Mesenchymal stem cell (in vitro differentiated cells and primary cell): ENCODE measurements at regions not wholly inside any gene's neighbourhood (a gene's known extent, or its start where the extent isn't known, plus 50 kb on each side); places are given as distances from the start of the nearest gene placed in this dataset.

Experiments used
- DNase-seq: peaks from one replicate; pipeline ENCODE4 v3.0.0-alpha.2; 2013
- H2AFZ ChIP-seq: one replicate; pipeline ENCODE4 v1.6.1; 2013; ENCODE audit warnings: low read depth, mild to moderate bottlenecking, control low read depth, inconsistent platforms, low read length, moderate library complexity
- H2AK5ac ChIP-seq: 2 replicates; pipeline ENCODE4 v1.6.1; 2013; ENCODE audit warnings: low read length, moderate library complexity, mild to moderate bottlenecking, inconsistent platforms; ENCODE audit not compliant: severe bottlenecking
- H2BK120ac ChIP-seq: one replicate; pipeline ENCODE4 v1.6.1; 2013; ENCODE audit warnings: low read depth, mild to moderate bottlenecking, inconsistent platforms, low read length, moderate library complexity
- H2BK12ac ChIP-seq, 2 experiments: one replicate each; pipeline ENCODE4 v1.6.1; 2013; ENCODE audit warnings: inconsistent platforms in 2 of 2, low read length in 2 of 2, mild to moderate bottlenecking in 2 of 2, moderate library complexity in 2 of 2, control low read depth in 1 of 2
- H2BK15ac ChIP-seq: one replicate; pipeline ENCODE4 v1.6.1; 2013; ENCODE audit warnings: mild to moderate bottlenecking, low read depth, inconsistent platforms; ENCODE audit not compliant: poor library complexity, severe bottlenecking
- H2BK5ac ChIP-seq: 2 replicates; pipeline ENCODE4 v1.6.1; 2013; ENCODE audit warnings: low read depth, mild to moderate bottlenecking, low read length, control low read depth, inconsistent platforms; ENCODE audit not compliant: poor library complexity, severe bottlenecking
- H3K14ac ChIP-seq, 2 experiments: one replicate each; pipeline ENCODE4 v1.6.1; 2013; ENCODE audit warnings: inconsistent platforms in 2 of 2, low read length in 2 of 2, control low read depth in 1 of 2, mild to moderate bottlenecking in 1 of 2, moderate library complexity in 1 of 2
- H3K18ac ChIP-seq, 2 experiments: one replicate each; pipeline ENCODE4 v1.6.1; 2013; ENCODE audit warnings: inconsistent platforms in 2 of 2, low read length in 2 of 2, control low read depth in 1 of 2, low read depth in 1 of 2, mild to moderate bottlenecking in 1 of 2
- H3K23ac ChIP-seq, 2 experiments: one replicate each; pipeline ENCODE4 v1.6.1; 2013; ENCODE audit warnings: inconsistent platforms in 2 of 2, low read length in 2 of 2, mild to moderate bottlenecking in 2 of 2, moderate library complexity in 2 of 2, control low read depth in 1 of 2
- H3K27ac ChIP-seq: 2 replicates; pipeline ENCODE4 v1.5.1; 2013; ENCODE audit warnings: mild to moderate bottlenecking, moderate library complexity, low read length, control low read depth, inconsistent platforms; ENCODE audit not compliant: poor library complexity, severe bottlenecking
- H3K27me3 ChIP-seq, 2 experiments: 2 replicates each; pipeline versions ENCODE4 v1.6.1 to v1.7.0; 2013; ENCODE audit warnings: low read length in 2 of 2, mild to moderate bottlenecking in 2 of 2, moderate library complexity in 2 of 2, control low read depth in 1 of 2, inconsistent platforms in 1 of 2; ENCODE audit not compliant: control insufficient read depth in 1 of 2, insufficient read depth in 1 of 2
- H3K36me3 ChIP-seq, 2 experiments: 2 replicates each; pipeline versions ENCODE4 v1.6.1 to v1.7.0; 2013; ENCODE audit warnings: low read length in 2 of 2, control low read depth in 1 of 2, inconsistent platforms in 1 of 2, low read depth in 1 of 2, mild to moderate bottlenecking in 1 of 2; ENCODE audit not compliant: insufficient read depth in 2 of 2, control insufficient read depth in 1 of 2
- H3K4ac ChIP-seq, 2 experiments: one replicate each; pipeline ENCODE4 v1.6.1; 2013; ENCODE audit warnings: inconsistent platforms in 2 of 2, low read length in 2 of 2, mild to moderate bottlenecking in 2 of 2, moderate library complexity in 2 of 2, control low read depth in 1 of 2, low read depth in 1 of 2
- H3K4me1 ChIP-seq: 2 replicates; pipeline ENCODE4 v1.6.1; 2013; ENCODE audit warnings: low read depth, low read length, control low read depth; ENCODE audit not compliant: control insufficient read depth, insufficient read depth
- H3K4me2 ChIP-seq: 2 replicates; pipeline ENCODE4 v1.6.1; 2013; ENCODE audit warnings: low read length, mild to moderate bottlenecking, inconsistent platforms; ENCODE audit not compliant: poor library complexity, severe bottlenecking
- H3K4me3 ChIP-seq, 2 experiments: 2 replicates each; pipeline versions ENCODE4 v1.5.1 to v1.7.0; 2013; ENCODE audit warnings: low read length in 2 of 2, mild to moderate bottlenecking in 2 of 2, control low read depth in 1 of 2, low read depth in 1 of 2; ENCODE audit not compliant: insufficient read depth in 1 of 2
- H3K79me1 ChIP-seq: replicated peaks from 2 replicates; pipeline ENCODE4 v1.6.1; 2013; ENCODE audit warnings: mild to moderate bottlenecking, control low read depth, low read length, inconsistent platforms; ENCODE audit not compliant: poor library complexity, severe bottlenecking
- H3K9ac ChIP-seq: 2 replicates; pipeline ENCODE4 v1.7.0; 2013; ENCODE audit warnings: mild to moderate bottlenecking, low read length, moderate library complexity
- H3K9me3 ChIP-seq: 2 replicates; pipeline ENCODE4 v1.7.0; 2013; ENCODE audit warnings: mild to moderate bottlenecking, low read length; ENCODE audit not compliant: control insufficient read depth
- H4K8ac ChIP-seq: one replicate; pipeline ENCODE4 v1.6.1; 2013; ENCODE audit warnings: inconsistent platforms, mild to moderate bottlenecking, low read length, moderate library complexity
- H4K91ac ChIP-seq: one replicate; pipeline ENCODE4 v1.6.1; 2013; ENCODE audit warnings: mild to moderate bottlenecking, low read length, inconsistent platforms
- WGBS: methylation state at CpG from one replicate; pipeline ENCODE4 v1.1.7; 2013; ENCODE audit warnings: mixed read lengths; 5-methylcytosine and 5-hydroxymethylcytosine counted together

DNA sequence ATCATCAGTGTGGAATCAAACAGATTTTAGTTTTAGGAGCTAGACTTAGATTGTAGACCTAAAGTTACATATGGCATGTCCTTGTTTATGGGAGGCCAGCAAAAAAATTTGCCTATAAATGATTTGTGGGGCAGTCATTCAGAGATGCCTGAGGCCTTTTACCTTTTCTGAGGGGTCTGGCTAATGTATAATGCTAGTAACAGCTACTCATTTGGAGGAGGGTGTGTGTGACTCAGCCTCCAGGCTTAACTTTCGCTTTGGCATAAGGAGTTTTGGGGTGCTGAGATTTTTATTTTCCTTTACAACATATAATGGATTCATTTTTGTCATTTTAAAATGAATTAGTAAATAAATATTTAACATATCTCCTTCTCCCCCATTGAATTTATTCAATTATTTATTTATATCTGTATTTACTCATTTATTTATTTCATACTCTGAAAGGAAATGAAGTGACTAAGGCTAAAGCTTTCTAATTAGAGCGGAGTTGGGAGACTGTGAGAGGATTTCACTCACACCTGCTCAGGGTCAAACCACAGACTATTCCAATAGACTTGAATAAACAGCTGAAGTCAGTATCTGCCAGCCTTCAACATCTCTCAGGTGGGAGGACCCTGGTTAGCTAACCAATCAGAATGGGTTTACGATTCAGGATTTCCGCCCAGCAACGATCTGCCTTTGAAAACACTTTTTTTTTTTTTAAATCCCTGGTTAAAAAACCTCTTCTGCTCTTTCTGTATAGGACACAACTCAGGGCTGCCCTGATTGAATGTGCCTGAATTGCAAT lies 487.5 kb upstream of the SGCD start:
- H3K4me3 ChIP-seq, result no peak overlapping the region
- no peak overlapping the region for H4K91ac ChIP-seq
- WGBS, result 79% methylated on average over 4 of the region's 5 CpGs
- H3K9me3 ChIP-seq, result no peaks in the 10 kb centered on the region
- no peaks in the 10 kb centered on the region for H3K27me3 ChIP-seq
- H4K8ac ChIP-seq, result no peak overlapping the region
- no peak overlapping the region for H3K23ac ChIP-seq
- no peak overlapping the region for H2BK5ac ChIP-seq
- no peak overlapping the region for H2BK12ac ChIP-seq
- H2AFZ ChIP-seq, result no peak overlapping the region
- H3K14ac ChIP-seq, result no peak overlapping the region
- H3K4me1 ChIP-seq, result no peaks in the 10 kb centered on the region
- H2BK15ac ChIP-seq, result no peak overlapping the region
- H3K18ac ChIP-seq, result no peak overlapping the region
- H3K4ac ChIP-seq, result no peak overlapping the region
- peak overlapping the region; percentile 57 for H3K27ac ChIP-seq
- H3K79me1 ChIP-seq, result no peaks in the 10 kb centered on the region
- no peak overlapping the region for H2AK5ac ChIP-seq
- no peak overlapping the region for H3K4me2 ChIP-seq
- no peak overlapping the region for H2BK120ac ChIP-seq
- H3K9ac ChIP-seq, result no peak overlapping the region
- DNase-seq, result no peak
- no peaks in the 10 kb centered on the region for H3K36me3 ChIP-seq

- Histone ChIP-seq H3K36me3 (no peaks in the 10 kb centered on the region), H3K23ac (no peak overlapping the region), H2AK5ac (no peak overlapping the region), H3K9ac (no peak overlapping the region), H3K4ac (no peak overlapping the region), H3K9me3 (no peaks in the 10 kb centered on the region), H4K8ac (no peak overlapping the region), H3K14ac (no peak overlapping the region), H2BK15ac (no peak overlapping the region), H3K4me1 (no peaks in the 10 kb centered on the region), H3K4me3 (no peak overlapping the region), H2AFZ (no peak overlapping the region), H2BK5ac (no peak overlapping the region), H2BK12ac (no peak overlapping the region), H3K27ac (no peak overlapping the region), H4K91ac (no peak overlapping the region), H3K27me3 (no peaks in the 10 kb centered on the region), H3K18ac (no peak overlapping the region), H2BK120ac (no peak overlapping the region), H3K4me2 (no peak overlapping the region), H3K79me1 (no peaks in the 10 kb centered on the region)
- WGBS, result 75% methylated on average over 1 of the region's 4 CpGs
- DNase-seq, result no peak
Observed at GRCh38 chr5:155844542-155844941, 482.4 kb upstream of the SGCD start.

DNA sequence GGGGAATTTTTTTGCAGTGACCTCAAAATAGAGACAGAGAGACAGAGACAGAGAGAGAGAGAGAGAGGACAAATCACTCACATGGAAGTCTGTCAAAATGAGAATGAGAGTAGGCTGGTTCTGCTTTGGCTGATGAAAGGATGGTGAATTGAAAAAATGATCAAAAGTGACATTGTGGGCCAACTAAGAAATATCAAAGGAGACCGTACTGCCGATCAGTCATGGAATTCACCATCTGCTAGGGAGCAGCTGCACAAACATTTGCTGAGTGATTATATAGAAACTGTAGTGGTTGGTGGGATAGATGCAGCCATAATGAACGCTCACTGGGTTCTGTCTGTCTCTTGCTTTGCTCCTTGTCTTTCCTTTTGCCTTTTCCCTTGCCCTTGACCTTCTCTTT lies 476.6 kb upstream of the SGCD start:
- Histone ChIP-seq H3K18ac (no peak overlapping the region), H3K14ac (no peak overlapping the region), H3K4me3 (no peak overlapping the region), H3K79me1 (no peaks in the 10 kb centered on the region), H2BK120ac (no peak overlapping the region), H2AFZ (no peak overlapping the region), H4K91ac (no peak overlapping the region), H3K4ac (no peak overlapping the region), H3K27ac (no peak overlapping the region), H3K9ac (no peak overlapping the region), H2BK12ac (no peak overlapping the region), H3K4me2 (no peak overlapping the region), H2AK5ac (no peak overlapping the region), H4K8ac (no peak overlapping the region), H3K36me3 (no peaks in the 10 kb centered on the region), H3K27me3 (no peaks in the 10 kb centered on the region), H3K9me3 (no peaks in the 10 kb centered on the region), H3K4me1 (no peaks in the 10 kb centered on the region), H3K23ac (no peak overlapping the region), H2BK15ac (no peak overlapping the region), H2BK5ac (no peak overlapping the region)
- WGBS, result 100% methylated on average over 3 of the region's 3 CpGs
- no peak for DNase-seq

DNA sequence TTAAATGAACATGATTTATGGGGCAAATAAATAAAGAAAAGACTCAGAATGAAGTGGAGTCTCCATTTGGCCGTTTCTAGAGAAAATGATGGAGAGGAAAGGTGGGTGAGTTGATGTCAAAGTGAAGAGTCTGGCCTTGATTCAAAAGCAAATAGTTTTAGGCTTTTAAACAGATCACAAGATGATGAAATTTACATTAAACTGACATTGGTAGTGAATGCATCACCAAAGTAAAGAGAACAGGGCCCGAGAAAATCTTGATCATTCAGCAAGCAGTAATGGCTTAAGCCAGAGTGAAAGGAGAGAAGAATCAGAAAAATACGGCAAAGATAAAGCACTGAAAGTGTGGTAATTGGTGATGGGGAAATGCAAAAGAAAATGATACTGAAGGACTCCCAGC lies 460.0 kb upstream of the SGCD start:
- Histone ChIP-seq H3K27me3 (no peaks in the 10 kb centered on the region), H3K9me3 (no peaks in the 10 kb centered on the region), H2AK5ac (no peak overlapping the region), H2BK15ac (no peak overlapping the region), H2BK120ac (no peak overlapping the region), H3K4ac (no peak overlapping the region), H4K91ac (no peak overlapping the region), H4K8ac (no peak overlapping the region), H3K9ac (no peak overlapping the region), H3K27ac (no peak overlapping the region), H2AFZ (no peak overlapping the region), H3K4me2 (no peak overlapping the region), H3K14ac (no peak overlapping the region), H3K4me3 (no peak overlapping the region), H3K79me1 (no peaks in the 10 kb centered on the region), H3K4me1 (no peaks in the 10 kb centered on the region), H3K18ac (no peak overlapping the region), H2BK5ac (no peak overlapping the region), H3K36me3 (no peaks in the 10 kb centered on the region), H2BK12ac (no peak overlapping the region), H3K23ac (no peak overlapping the region)
- no peak for DNase-seq
- 63% methylated on average over 3 of the region's 3 CpGs for WGBS
